Endothelial cell of umbilical vein (primary cell): ENCODE measurements at regions not wholly inside any gene's neighbourhood (a gene's known extent, or its start where the extent isn't known, plus 50 kb on each side); places are given as distances from the start of the nearest gene placed in this dataset.
A peak's percentile ranks its signal among the peaks of the same experiment; 100 is the strongest.

Source experiments
- BruUV-seq: library from RNA; stranded (reverse); fragments of 400-500 nt; replicated peaks from 2 replicates; lab custom pipeline; 2021; lab: Mats Ljungman, UMichigan
- CTCF ChIA-PET: fragments of 300-600, 350-600 bp; sonication (Branson Sonifier 250); formaldehyde crosslinking; loops from one replicate; lab custom pipeline; 2021; ENCODE audit warnings: antibody characterized with exemption, inconsistent platforms; lab: Charles Lee
- POLR2A ChIA-PET: fragments of 300-600, 350-600 bp; sonication (Branson Sonifier 250); formaldehyde crosslinking; loops from one replicate; lab custom pipeline; 2021; ENCODE audit warnings: antibody characterized with exemption, inconsistent platforms; lab: Charles Lee
- DNase-seq: peaks from one replicate; pipeline ENCODE4 v3.0.0-alpha.2; 2011; ENCODE audit warnings: low read depth, low spot score
- FAIRE-seq: peaks from 2 replicates; lab custom pipeline; 2011; peaks lifted over from hg19 to GRCh38; lab: Jason Lieb, UNC
- H2AFZ ChIP-seq: 2 replicates; pipeline ENCODE4 v1.6.0; 2012; ENCODE audit warnings: low read depth, low read length, control low read depth, inconsistent platforms
- H3K27ac ChIP-seq: 2 replicates; pipeline ENCODE4 v1.5.1; 2011; ENCODE audit warnings: low read depth, mild to moderate bottlenecking, control low read depth, low read length, moderate library complexity; ENCODE audit not compliant: insufficient read depth
- H3K27me3 ChIP-seq, 2 experiments: 2 replicates each; pipeline versions ENCODE4 v1.6.0 to v1.6.1; 2011; ENCODE audit warnings: low read length in 2 of 2, mixed read lengths in 1 of 2; ENCODE audit not compliant: control insufficient read depth in 2 of 2, insufficient read depth in 2 of 2
- H3K36me3 ChIP-seq, 2 experiments: 2 replicates in 1 of 2; 3 replicates in 1 of 2; pipeline ENCODE4 v1.5.1; 2011; ENCODE audit warnings: low read length in 2 of 2, mild to moderate bottlenecking in 1 of 2, moderate library complexity in 1 of 2; ENCODE audit not compliant: control insufficient read depth in 2 of 2, insufficient read depth in 2 of 2; ENCODE audit errors: extremely low read depth in 1 of 2
- H3K4me1 ChIP-seq: 3 replicates; pipeline ENCODE4 v1.5.1; 2011; ENCODE audit warnings: mild to moderate bottlenecking, low read length; ENCODE audit not compliant: control insufficient read depth, insufficient read depth; ENCODE audit errors: extremely low read depth
- H3K4me2 ChIP-seq: 2 replicates; pipeline ENCODE4 v1.6.1; 2011; ENCODE audit warnings: low read length, control low read depth, mixed read lengths; ENCODE audit not compliant: insufficient read depth
- H3K4me3 ChIP-seq, 3 experiments: fragments of 200-600 bp in 1 of 3; sonication (generic), shearing (Covaris generic) in 1 of 3; replicated peaks in 1 of 3; 2 replicates each; pipeline ENCODE4 v1.5.1; 2011 to 2016; ENCODE audit warnings: control low read depth in 3 of 3, low read length in 3 of 3, mild to moderate bottlenecking in 2 of 3, inconsistent platforms in 1 of 3, low read depth in 1 of 3, moderate library complexity in 1 of 3; ENCODE audit not compliant: insufficient read depth in 1 of 3
- H3K79me2 ChIP-seq: 2 replicates; pipeline ENCODE4 v1.6.0; 2012; ENCODE audit warnings: low read length, inconsistent platforms; ENCODE audit not compliant: control insufficient read depth, insufficient read depth
- H3K9ac ChIP-seq: replicated peaks from 2 replicates; pipeline ENCODE3; 2011; ENCODE audit warnings: low read length, control low read depth; ENCODE audit not compliant: insufficient read depth; ENCODE audit errors: extremely low read depth
- H3K9me1 ChIP-seq: replicated peaks from 3 replicates; pipeline ENCODE4 v1.6.0; 2011; ENCODE audit warnings: mild to moderate bottlenecking, low read length; ENCODE audit not compliant: control insufficient read depth, insufficient read depth; ENCODE audit errors: extremely low read depth
- H3K9me3 ChIP-seq: replicated peaks from 2 replicates; pipeline ENCODE4 v1.5.1; 2012; ENCODE audit warnings: low read length, inconsistent platforms; ENCODE audit not compliant: control insufficient read depth, insufficient read depth
- H4K20me1 ChIP-seq: replicated peaks from 2 replicates; pipeline ENCODE3; 2011; ENCODE audit warnings: mild to moderate bottlenecking, low read length; ENCODE audit not compliant: control insufficient read depth, insufficient read depth; ENCODE audit errors: extremely low read depth
- EZH2 ChIP-seq: IDR thresholded peaks from 2 replicates; pipeline ENCODE4 v1.6.1; 2012; ENCODE audit warnings: borderline replicate concordance, low read depth, mild to moderate bottlenecking, moderate library complexity, low read length, inconsistent platforms; ENCODE audit not compliant: severe bottlenecking
- FOS ChIP-seq: IDR thresholded peaks from 2 replicates; pipeline ENCODE4 v1.6.1; 2011; ENCODE audit warnings: mild to moderate bottlenecking, low read length, moderate library complexity, borderline replicate concordance; ENCODE audit not compliant: insufficient read depth
- GATA2 ChIP-seq: IDR thresholded peaks from 2 replicates; pipeline ENCODE4 v1.7.0; 2011; ENCODE audit warnings: low read depth, mild to moderate bottlenecking, moderate library complexity, mixed read lengths, low read length; ENCODE audit not compliant: insufficient read length, insufficient read depth
- JUN ChIP-seq: IDR thresholded peaks from 2 replicates; pipeline ENCODE4 v1.6.1; 2011; ENCODE audit warnings: borderline replicate concordance, low read depth; ENCODE audit not compliant: insufficient read length, insufficient read depth
- MYC ChIP-seq: IDR thresholded peaks from one replicate; pipeline ENCODE4 v1.6.1; 2011; ENCODE audit warnings: mild to moderate bottlenecking, low read depth, low read length
- POLR2A ChIP-seq: IDR thresholded peaks from 2 replicates; pipeline ENCODE4 v1.6.1; 2012; ENCODE audit warnings: low read depth, mild to moderate bottlenecking, control low read depth, low read length
- POLR2AphosphoS5 ChIP-seq: IDR thresholded peaks from 2 replicates; pipeline ENCODE4 v1.6.1; 2012; ENCODE audit warnings: low read depth, mild to moderate bottlenecking, control low read depth, low read length, moderate library complexity; ENCODE audit not compliant: insufficient read depth
- dilution Hi-C: fragments of 300-500 bp; cut with MboI; formaldehyde crosslinking; loops from one replicate; pipeline ENCODE4 v1.15.0; 2019; ENCODE audit warnings: low sequenced_read_pairs; ENCODE audit not compliant: extremely low pct_ligation_motif_present
- intact Hi-C: fragments of 100-400 bp; cut with micrococcal nuclease; formaldehyde crosslinking; loops from one replicate; pipeline ENCODE4 v1.10.0; 2022
- TF ChIP-seq, protein P1 (sequence below): IDR thresholded peaks from 2 replicates; pipeline ENCODE4 v1.6.1; 2011; ENCODE audit not compliant: insufficient read depth, insufficient read length
- TF ChIP-seq, protein P2 (sequence below), 2 donors: IDR thresholded peaks; 1 replicate in 1 of 2; 2 replicates in 1 of 2; pipeline ENCODE4 v1.5.1; 2011; ENCODE audit warnings: low read length in 2 of 2, mild to moderate bottlenecking in 2 of 2, moderate library complexity in 2 of 2, control low read depth in 1 of 2, inconsistent platforms in 1 of 2, low read depth in 1 of 2; ENCODE audit not compliant: insufficient read depth in 1 of 2; ENCODE audit errors: extremely low read depth in 1 of 2

GRCh38 chr18:22345718-22346117, 72.0 kb downstream of the CTAGE1 start:
- Histone ChIP-seq H3K4me3 (no peak overlapping the region), H4K20me1 (no peaks in the 10 kb centered on the region), H3K36me3 (no peaks in the 10 kb centered on the region), H3K9me3 (no peaks in the 10 kb centered on the region), H3K79me2 (no peaks in the 10 kb centered on the region), H3K4me2 (no peak overlapping the region), H3K9me1 (no peaks in the 10 kb centered on the region), H3K27me3 (no peaks in the 10 kb centered on the region), H3K9ac (no peak overlapping the region), H2AFZ (no peak overlapping the region), H3K27ac (no peak overlapping the region), H3K4me1 (peaks cover 62% of the 10 kb centered on the region)
- DNase-seq (peak; percentile 39), FAIRE-seq (no peak)
- POLR2A ChIA-PET, result no interaction called here
- intact Hi-C loops, result loop anchor here (1.0 to 10.0 kb wide), 5 partner anchors 63 to 327 kb away; partner anchors contain the start of gene GATA6
- CTCF ChIA-PET, result interaction anchor here (3.0 to 7.0 kb wide), 2 partner anchors 10 to 216 kb away, joined by 12 to 53 read pairs; no protein-coding TSS in a partner anchor
- dilution Hi-C loops, result no loop called here
- no peak for TF ChIP-seq MYC
- TF ChIP-seq, protein P1, sequence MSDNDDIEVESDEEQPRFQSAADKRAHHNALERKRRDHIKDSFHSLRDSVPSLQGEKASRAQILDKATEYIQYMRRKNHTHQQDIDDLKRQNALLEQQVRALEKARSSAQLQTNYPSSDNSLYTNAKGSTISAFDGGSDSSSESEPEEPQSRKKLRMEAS, result no peak
- TF ChIP-seq FOS, result no peak
- TF ChIP-seq, protein P2, sequence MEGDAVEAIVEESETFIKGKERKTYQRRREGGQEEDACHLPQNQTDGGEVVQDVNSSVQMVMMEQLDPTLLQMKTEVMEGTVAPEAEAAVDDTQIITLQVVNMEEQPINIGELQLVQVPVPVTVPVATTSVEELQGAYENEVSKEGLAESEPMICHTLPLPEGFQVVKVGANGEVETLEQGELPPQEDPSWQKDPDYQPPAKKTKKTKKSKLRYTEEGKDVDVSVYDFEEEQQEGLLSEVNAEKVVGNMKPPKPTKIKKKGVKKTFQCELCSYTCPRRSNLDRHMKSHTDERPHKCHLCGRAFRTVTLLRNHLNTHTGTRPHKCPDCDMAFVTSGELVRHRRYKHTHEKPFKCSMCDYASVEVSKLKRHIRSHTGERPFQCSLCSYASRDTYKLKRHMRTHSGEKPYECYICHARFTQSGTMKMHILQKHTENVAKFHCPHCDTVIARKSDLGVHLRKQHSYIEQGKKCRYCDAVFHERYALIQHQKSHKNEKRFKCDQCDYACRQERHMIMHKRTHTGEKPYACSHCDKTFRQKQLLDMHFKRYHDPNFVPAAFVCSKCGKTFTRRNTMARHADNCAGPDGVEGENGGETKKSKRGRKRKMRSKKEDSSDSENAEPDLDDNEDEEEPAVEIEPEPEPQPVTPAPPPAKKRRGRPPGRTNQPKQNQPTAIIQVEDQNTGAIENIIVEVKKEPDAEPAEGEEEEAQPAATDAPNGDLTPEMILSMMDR (IDR thresholded peaks at IDR 0.05; ENCODE audit: extremely low read depth in 1 of 2, insufficient read depth in 1 of 2, low read depth in 1 of 2, low read length in 2 of 2), result no peak
- no peak for TF ChIP-seq POLR2AphosphoS5
- no peak for TF ChIP-seq GATA2
- no peak for TF ChIP-seq EZH2
- no peak for TF ChIP-seq JUN
- TF ChIP-seq POLR2A, result no peak
- no TSS peak for BruUV-seq
